Common myeloid progenitor, CD34-positive (primary cell): ENCODE measurements at regions not wholly inside any gene's neighbourhood (a gene's known extent, or its start where the extent isn't known, plus 50 kb on each side); places are given as distances from the start of the nearest gene placed in this dataset.

Experiments
- CTCF ChIA-PET: fragments of 350-600 bp; sonication (Branson Sonifier 250); formaldehyde crosslinking; loops from one replicate; lab custom pipeline; 2021; ENCODE audit warnings: antibody characterized with exemption; lab: Charles Lee
- POLR2A ChIA-PET: fragments of 350-600 bp; sonication (Branson Sonifier 250); formaldehyde crosslinking; loops from one replicate; lab custom pipeline; 2021; ENCODE audit warnings: antibody characterized with exemption; lab: Charles Lee
- DNase-seq, 3 donors: peaks; one replicate each; pipeline versions ENCODE4 v3.0.0 to v3.0.0-alpha.2; 2013
- H3K27ac ChIP-seq, 2 experiments: 1 replicate in 1 of 2; 2 replicates in 1 of 2; pipeline ENCODE4 v1.7.0; 2013; ENCODE audit warnings: inconsistent platforms in 2 of 2, low read length in 2 of 2, mild to moderate bottlenecking in 2 of 2, low read depth in 1 of 2, moderate library complexity in 1 of 2; ENCODE audit not compliant: severe bottlenecking in 2 of 2, insufficient read depth in 1 of 2, poor library complexity in 1 of 2
- H3K27me3 ChIP-seq, 5 experiments: replicated peaks in 2 of 5; 1 replicate in 3 of 5; 2 replicates in 2 of 5; pipeline versions ENCODE4 v1.6.1 to v1.7.0; 2013; ENCODE audit warnings: low read length in 4 of 5, mild to moderate bottlenecking in 2 of 5, moderate library complexity in 2 of 5, inconsistent platforms in 1 of 5; ENCODE audit not compliant: insufficient read depth in 5 of 5, control insufficient read depth in 4 of 5
- H3K36me3 ChIP-seq, 4 experiments: 1 replicate in 2 of 4; 2 replicates in 2 of 4; pipeline versions ENCODE4 v1.6.1 to v1.7.0; 2013; ENCODE audit warnings: low read length in 3 of 4, control low read depth in 1 of 4, mild to moderate bottlenecking in 1 of 4; ENCODE audit not compliant: control insufficient read depth in 4 of 4, insufficient read depth in 4 of 4
- H3K4me1 ChIP-seq, 4 experiments: 1 replicate in 3 of 4; 2 replicates in 1 of 4; pipeline versions ENCODE4 v1.6.1 to v1.7.1; 2013; ENCODE audit warnings: low read length in 3 of 4, mild to moderate bottlenecking in 3 of 4, control low read depth in 1 of 4, inconsistent platforms in 1 of 4, moderate library complexity in 1 of 4; ENCODE audit not compliant: control insufficient read depth in 4 of 4, insufficient read depth in 4 of 4; ENCODE audit errors: control extremely low read depth in 1 of 4
- H3K4me3 ChIP-seq, 7 experiments: 1 replicate in 4 of 7; 2 replicates in 3 of 7; pipeline versions ENCODE4 v1.5.1 to v1.7.0; 2013; ENCODE audit warnings: mild to moderate bottlenecking in 7 of 7, low read length in 6 of 7, moderate library complexity in 6 of 7, inconsistent platforms in 2 of 7, low read depth in 2 of 7, control low read depth in 1 of 7; ENCODE audit not compliant: insufficient read depth in 4 of 7, control insufficient read depth in 1 of 7; ENCODE audit errors: extremely low read depth in 1 of 7
- H3K9me3 ChIP-seq, 5 experiments: 1 replicate in 4 of 5; 2 replicates in 1 of 5; pipeline versions ENCODE4 v1.6.1 to v1.7.1; 2013; ENCODE audit warnings: low read length in 4 of 5, mild to moderate bottlenecking in 2 of 5, inconsistent platforms in 1 of 5, low read depth in 1 of 5, moderate library complexity in 1 of 5; ENCODE audit not compliant: control insufficient read depth in 4 of 5, insufficient read depth in 2 of 5; ENCODE audit errors: control extremely low read depth in 1 of 5
- WGBS: methylation state at CpG from one replicate; pipeline ENCODE4 v1.1.5; 2013; ENCODE audit not compliant: insufficient coverage; 5-methylcytosine and 5-hydroxymethylcytosine counted together

DNA sequence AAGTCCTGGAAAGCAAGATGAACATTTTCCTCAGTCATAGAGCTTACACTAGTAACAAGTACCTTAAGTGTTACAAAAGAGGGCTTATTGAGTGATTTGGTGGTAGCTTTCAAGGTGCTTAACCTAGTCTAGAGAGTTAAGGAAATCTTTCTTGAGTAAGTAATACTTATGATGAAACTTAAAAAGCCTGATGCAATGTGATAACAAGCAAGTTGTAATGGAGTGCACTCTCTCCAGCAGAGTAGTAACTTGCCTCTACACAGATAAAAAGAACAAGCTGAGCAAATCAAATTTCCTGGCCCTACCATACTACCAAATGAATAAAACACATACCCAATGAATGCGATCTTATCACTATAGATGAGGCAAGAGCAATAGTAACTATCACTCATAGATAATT is 639.9 kb upstream of the FBXO33 start:
- CTCF ChIA-PET, result no interaction called here

DNA sequence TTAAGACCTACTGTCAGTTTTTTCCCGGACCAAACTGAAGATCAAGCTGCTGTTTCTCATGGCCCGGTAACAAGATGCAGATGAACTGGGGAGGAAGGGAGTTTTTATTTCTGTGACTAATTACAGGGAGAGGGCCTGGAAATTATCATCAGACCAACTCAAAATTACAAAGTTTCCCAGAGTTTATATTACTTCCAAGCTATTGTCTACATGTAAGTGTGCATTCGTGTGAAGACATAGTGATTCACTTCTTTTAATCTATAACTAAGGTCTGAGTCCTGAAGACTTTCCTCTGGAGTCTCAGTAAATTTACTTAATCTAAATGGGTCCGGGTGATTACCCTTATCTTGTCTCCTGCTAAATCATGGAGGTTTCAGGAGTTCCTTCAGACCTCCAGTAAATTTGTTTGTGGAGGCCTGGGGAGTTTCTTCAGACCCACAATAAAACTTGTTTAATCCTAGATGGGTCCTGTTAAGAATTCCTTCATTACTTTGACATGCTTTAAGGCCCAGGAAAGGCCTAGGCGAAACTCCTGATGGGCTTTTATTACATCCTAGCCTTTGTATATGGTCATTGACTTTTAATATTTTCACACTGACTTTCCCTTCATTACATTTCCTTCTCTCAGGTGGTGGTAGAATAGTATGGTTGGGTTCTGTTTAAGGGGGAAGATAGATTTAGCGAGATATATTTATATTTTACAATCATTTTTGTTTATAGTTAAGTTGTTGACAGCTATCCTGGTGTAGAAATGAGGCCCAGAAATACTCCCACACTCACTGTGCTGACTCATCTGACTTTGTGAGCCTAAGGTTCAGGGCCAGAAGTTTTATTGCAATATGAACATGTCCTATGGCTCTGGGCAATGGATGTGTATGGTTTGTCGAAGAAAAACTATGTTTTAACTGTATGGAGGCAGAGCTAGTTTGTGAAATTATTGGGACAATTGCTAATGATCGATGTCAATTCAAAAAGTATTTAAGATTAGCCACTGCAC is 627.0 kb upstream of the FBXO33 start:
- no peak for DNase-seq
- POLR2A ChIA-PET, result no interaction called here

More for the DNA sequence above, 639.9 kb upstream of the FBXO33 start:
- POLR2A ChIA-PET, result no interaction called here
- no CpG with 5 or more reads among the region's 1 CpG for WGBS
- H3K27me3 ChIP-seq, result no peaks in the 10 kb centered on the region
- H3K4me1 ChIP-seq, result no peaks in the 10 kb centered on the region
- H3K4me3 ChIP-seq, result no peak overlapping the region
- no peaks in the 10 kb centered on the region for H3K36me3 ChIP-seq
- DNase-seq, result no peak
- H3K9me3 ChIP-seq, result no peaks in the 10 kb centered on the region
- H3K27ac ChIP-seq, result no peak overlapping the region

DNA sequence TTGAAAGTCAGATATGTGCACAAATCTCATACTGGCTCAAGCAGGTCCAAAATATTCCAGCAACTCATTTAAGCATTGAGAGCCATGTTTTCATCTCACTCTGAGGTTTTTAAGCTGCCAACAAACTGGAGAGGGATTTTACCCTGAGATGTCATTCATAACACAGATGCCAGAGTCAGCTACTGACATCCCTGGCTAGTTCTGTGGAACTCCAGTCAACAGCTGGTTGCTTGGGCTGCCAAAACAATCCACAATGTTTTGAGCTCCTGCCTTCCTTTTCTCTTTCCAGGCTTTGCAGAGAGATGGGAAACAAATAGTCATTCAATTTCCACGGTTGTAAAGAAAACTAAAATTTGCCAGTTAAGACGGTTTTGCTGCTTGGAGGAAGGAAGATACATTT is 621.2 kb upstream of the FBXO33 start:
- ChIA-PET CTCF (interaction anchor here (0.5 kb wide), 1 partner anchor 61 kb away, joined by 3 read pairs; no protein-coding TSS in a partner anchor), POLR2A (no interaction called here)
- Histone ChIP-seq H3K4me3 (no peak overlapping the region), H3K9me3 (no peaks in the 10 kb centered on the region), H3K27ac (no peak overlapping the region), H3K4me1 (no peaks in the 10 kb centered on the region), H3K27me3 (no peaks in the 10 kb centered on the region), H3K36me3 (no peaks in the 10 kb centered on the region)
- DNase-seq, result no peak
- 91% methylated on average over 2 of the region's 2 CpGs for WGBS

More for the DNA sequence above, 627.0 kb upstream of the FBXO33 start:
- 63% methylated on average over 3 of the region's 8 CpGs for WGBS
- H3K4me3 ChIP-seq, result no peak overlapping the region
- H3K27me3 ChIP-seq, result no peaks in the 10 kb centered on the region
- no peaks in the 10 kb centered on the region for H3K4me1 ChIP-seq
- no peaks in the 10 kb centered on the region for H3K9me3 ChIP-seq
- H3K27ac ChIP-seq, result no peak overlapping the region
- CTCF ChIA-PET, result no interaction called here
- no peaks in the 10 kb centered on the region for H3K36me3 ChIP-seq

DNA sequence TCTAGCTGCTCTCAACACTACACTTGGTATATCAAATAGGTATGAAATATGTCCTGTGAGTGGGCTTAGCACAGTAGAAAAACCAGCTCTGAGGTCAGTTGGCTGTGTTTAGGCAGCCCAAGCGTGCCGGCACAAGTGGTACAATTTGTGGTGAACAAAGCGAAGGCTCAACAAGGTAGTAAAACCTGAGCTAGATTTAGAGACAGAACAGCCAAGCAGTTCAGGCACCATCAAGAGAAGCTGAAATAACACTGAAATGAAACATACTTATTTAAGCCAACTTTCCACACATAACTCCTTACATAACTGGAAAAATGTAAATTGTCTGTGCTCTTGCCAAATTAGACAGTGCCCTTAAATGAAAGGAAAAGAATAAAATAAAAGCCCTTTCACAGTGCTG is 596.8 kb upstream of the FBXO33 start:
- H3K27me3 ChIP-seq, result no peaks in the 10 kb centered on the region
- POLR2A ChIA-PET, result no interaction called here
- no peak overlapping the region for H3K4me3 ChIP-seq
- H3K36me3 ChIP-seq, result no peaks in the 10 kb centered on the region
- WGBS, result 100% methylated on average over 2 of the region's 3 CpGs
- H3K27ac ChIP-seq, result no peak overlapping the region
- no peaks in the 10 kb centered on the region for H3K9me3 ChIP-seq
- no peaks in the 10 kb centered on the region for H3K4me1 ChIP-seq
- no peak for DNase-seq
- CTCF ChIA-PET, result no interaction called here

DNA sequence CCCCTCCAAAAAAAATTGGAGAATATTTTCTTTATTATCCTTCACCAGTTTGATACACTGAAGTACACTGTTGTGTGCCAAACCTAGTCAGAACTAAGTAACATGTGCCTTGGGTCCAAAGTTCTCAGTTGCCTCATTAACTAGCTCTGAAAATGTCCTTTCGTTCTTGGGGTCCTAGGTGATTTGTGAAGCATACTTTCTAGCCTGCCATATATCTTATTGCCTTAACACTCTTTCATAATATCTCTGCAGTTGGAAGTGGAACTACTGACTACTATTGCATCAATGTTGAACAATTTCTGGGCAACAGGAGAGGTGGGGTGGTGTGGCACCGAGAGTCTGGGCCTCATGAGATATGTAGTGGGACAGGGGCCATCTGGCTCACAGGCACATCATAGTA is 592.9 kb upstream of the FBXO33 start:
- WGBS, result no CpG with 5 or more reads among the region's 2 CpGs
- CTCF ChIA-PET, result no interaction called here

DNA sequence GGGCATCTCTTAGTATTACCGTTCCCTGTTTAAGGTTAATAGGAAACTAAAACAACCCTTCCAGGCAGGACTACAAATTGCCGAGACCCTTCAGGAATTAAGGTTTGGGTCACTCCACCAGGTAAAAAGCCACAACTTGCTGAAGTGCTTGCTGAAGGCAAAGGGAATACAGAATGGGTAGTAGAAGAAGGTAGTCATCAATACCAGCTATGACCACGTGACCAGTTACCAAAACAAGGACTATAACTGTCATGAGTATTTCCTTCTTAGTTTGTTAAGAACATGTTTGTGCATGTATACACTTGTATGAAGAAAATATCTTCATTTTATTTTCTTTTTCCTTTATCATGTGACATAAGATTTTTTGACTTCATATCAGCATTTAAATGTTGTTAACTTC is 578.7 kb upstream of the FBXO33 start:
- Histone ChIP-seq H3K4me3 (no peak overlapping the region), H3K36me3 (no peaks in the 10 kb centered on the region), H3K27me3 (no peaks in the 10 kb centered on the region), H3K4me1 (no peaks in the 10 kb centered on the region), H3K9me3 (no peaks in the 10 kb centered on the region), H3K27ac (no peak overlapping the region)
- DNase-seq, result no peak
- CTCF ChIA-PET, result no interaction called here
- POLR2A ChIA-PET, result no interaction called here
- WGBS, result 86% methylated on average over 1 of the region's 3 CpGs

More for the DNA sequence above, 592.9 kb upstream of the FBXO33 start:
- no peak overlapping the region for H3K27ac ChIP-seq
- no peaks in the 10 kb centered on the region for H3K27me3 ChIP-seq
- no peak for DNase-seq
- H3K36me3 ChIP-seq, result no peaks in the 10 kb centered on the region
- POLR2A ChIA-PET, result no interaction called here
- H3K4me3 ChIP-seq, result no peak overlapping the region
- H3K9me3 ChIP-seq, result no peaks in the 10 kb centered on the region
- H3K4me1 ChIP-seq, result no peaks in the 10 kb centered on the region

DNA sequence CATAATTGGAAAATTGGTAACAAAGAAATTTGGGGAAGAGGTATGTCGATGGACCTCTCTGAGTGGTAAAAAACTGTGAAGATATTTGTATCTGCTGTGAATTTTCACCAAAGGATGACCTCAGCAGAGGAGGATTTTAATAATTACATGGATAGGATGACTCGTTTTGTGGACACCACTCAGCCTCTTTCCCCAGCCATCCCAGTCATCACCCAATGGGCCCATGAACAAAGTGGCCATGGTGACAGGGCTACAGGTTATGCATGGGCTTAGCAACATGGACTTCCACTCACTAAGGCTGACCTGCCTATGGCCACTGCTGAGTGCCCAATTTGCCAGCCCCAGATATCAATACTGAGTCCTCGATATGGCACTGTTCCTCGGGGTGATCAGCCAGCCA is 577.5 kb upstream of the FBXO33 start:
- WGBS, result 100% methylated on average over 4 of the region's 4 CpGs
- Histone ChIP-seq H3K4me3 (no peak overlapping the region), H3K9me3 (no peaks in the 10 kb centered on the region), H3K4me1 (no peaks in the 10 kb centered on the region), H3K27me3 (no peaks in the 10 kb centered on the region), H3K36me3 (no peaks in the 10 kb centered on the region), H3K27ac (no peak overlapping the region)
- ChIA-PET POLR2A (no interaction called here), CTCF (no interaction called here)
- no peak for DNase-seq
